HG02938 (cell line): ENCODE measurements at regions not wholly inside any gene's neighbourhood (a gene's known extent, or its start where the extent isn't known, plus 50 kb on each side); places are given as distances from the start of the nearest gene placed in this dataset.

Source experiments
- ATAC-seq: cut with Tn5 transposase; IDR thresholded peaks from one replicate; pipeline ENCODE4 v1.9.1; 2021; ENCODE audit warnings: mild to moderate bottlenecking, moderate library complexity; ENCODE audit not compliant: unreplicated experiment

DNA sequence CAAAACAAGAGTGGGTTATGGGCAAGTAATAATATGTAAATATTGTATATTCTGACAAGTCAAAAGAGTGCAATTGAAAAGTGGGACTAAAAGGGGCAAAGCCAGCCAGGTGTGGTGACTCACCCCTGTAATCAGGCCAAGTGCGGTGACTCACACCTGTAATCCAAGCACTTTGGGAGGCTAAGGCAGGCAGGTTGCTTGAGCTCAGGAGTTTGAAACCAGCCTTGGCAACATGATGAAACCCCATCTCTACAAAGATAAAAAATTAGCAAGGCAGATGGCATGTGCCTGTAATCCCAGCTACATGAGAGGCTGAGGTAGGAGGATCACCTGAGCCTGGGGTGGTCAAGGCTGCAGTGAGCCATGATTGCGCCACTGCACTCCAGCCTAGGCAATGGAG, 304.0 kb downstream of the HHIPL2 start:
- no peak for ATAC-seq

DNA sequence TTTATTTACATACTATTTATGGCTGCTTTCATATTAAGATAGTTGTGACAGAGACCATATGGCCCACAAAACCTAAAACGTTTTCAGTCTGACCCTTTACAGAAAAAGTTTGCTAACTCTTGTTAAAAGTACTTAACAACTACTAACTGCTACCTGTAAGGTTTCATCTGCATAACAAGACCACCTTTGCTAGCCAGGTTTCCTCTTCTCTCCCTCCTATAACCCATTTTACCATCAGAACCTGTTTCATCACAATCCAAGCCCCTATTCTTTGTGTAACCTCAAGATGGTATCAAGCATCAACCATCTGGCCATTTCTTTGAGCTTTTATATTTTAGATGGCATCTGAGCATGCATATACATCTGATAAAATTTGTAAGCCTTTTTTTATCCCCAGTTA, 305.4 kb downstream of the HHIPL2 start:
- no peak for ATAC-seq

DNA sequence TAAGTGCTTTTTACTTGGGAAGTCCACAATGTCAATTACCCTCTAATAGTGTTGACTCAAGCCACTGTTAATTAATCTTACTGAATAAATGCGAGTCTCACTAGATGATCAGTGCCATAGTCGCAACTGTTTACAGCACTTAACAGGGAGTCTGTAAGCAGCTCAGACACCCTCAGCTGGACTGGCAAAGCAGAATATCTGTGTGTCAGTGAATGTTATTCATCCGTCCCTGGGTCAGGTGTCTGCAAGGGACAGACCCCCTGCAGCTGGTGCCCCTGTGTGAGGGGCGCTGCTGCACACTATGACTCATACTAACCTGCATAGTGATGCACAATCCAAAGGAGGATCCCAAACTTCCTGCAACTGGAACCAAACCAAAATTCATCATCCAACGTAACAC, 306.5 kb downstream of the HHIPL2 start:
- ATAC-seq = no peak

DNA sequence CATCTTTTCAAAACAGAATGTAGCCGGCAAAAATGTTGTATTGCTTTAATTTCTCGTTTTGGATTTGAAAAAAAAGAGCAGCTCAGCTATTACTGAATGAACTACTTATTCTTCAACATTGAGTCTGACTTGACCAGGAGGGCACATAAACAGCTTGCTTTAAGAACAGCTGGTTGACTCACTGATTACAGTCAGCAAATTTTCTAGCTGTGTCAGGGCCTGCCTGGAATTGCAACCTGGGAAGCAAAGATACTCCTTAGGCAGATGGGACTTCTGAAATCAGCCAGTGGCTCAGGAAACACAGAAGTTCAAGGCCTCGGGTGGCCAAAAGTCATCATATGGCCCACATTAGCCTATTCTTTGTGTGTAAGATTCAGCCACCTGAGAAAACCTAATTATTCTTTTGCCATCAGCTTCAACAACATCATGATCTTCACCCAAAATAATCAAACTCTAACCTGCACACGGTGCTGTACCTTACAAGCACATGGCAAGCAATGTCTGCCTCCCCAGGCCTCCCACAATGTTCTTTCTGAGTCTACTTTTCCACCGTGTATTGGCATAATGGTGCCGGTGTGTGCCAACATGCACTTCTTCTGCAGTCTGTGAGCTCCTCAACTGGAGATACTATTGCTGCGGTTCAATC, 307.2 kb downstream of the HHIPL2 start:
- no peak for ATAC-seq

DNA sequence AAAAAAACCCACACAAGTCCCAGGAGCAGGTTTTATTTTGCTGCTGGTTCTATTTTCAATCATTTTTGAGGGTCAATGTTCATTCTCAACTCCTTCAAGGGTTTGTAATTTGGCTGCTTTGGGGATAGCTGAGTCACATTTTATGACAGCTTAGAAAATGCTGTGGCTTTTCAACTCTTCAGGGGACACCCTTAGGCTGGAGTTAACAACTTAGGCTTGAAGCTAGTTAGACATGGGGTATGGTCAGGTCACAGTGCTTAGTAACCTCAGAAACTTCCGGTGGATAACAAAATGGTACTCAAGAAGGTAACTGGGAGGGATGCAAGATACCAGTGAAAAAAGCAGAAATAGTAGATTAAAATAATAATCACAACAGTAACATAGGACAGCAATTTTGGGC, 308.8 kb downstream of the HHIPL2 start:
- no peak for ATAC-seq

DNA sequence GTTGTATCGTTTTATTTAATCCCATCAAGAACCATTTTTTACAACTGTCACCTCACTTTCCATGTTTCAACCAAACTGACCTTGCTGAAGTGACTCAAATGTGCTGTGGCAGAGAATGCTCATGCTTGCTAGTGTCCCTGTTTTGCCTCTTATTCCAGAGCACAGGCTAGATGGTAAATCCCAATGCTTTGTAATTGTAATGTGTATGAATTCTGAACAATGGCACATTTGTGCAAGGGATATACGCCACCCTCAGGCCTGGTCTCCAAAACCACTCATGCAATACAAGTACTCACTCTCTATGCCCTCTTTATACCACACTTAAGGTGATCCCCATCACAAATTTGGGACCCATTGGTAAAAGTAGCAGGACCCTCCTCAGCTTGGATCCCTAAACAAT, 313.6 kb downstream of the HHIPL2 start:
- ATAC-seq = no peak

DNA sequence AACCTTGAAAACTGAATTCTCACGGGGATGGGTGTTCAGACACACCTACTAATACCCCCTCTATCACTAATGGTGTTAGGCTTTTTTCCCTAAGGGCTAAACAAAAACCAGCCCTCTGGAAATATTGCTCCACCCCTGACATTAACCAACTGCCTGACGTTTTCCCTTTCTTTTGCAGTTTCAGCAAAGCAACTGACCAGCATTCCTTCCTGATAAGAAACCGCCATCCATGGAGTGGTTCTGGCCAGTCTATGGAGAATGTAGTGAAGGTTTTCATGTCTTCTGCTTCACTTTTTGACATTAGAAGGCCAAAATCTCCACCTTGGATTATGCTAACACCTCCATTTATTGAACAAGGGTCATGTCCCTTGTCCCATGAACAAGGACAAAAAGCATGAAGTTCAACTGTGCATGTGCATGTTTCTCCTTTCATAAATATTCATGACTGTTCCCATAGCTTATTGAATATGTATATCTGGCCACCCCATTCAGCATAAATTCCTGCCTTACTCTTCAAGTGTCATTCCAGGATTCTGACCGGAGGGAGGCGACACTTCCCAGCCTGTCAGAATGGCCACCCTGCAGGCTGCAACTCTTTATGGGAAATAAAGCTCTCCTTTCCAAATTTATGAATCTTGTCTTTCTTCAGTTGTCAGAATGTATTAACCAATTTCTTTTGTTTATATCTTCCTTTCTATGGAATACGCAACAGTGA, 314.3 kb downstream of the HHIPL2 start:
- ATAC-seq = no peak

DNA sequence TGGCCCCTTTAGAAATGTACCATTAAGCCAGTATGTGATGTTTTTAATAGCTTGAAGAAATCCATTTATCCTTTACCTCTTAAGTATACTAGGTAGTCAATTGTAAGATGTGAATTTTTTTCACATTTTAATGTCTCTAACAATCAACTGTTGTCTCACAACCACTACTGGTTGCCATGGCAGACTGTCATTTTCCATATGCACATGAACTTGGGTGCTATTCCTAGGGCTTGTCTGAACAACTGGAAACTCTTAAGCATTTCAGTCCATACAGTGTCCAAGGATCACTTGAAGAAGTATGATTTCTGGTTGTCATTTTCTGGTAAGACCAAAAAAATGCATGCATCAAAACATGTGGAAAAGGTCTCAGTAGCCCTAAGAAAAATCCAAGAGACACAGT, 315.1 kb downstream of the HHIPL2 start:
- ATAC-seq = no peak

DNA sequence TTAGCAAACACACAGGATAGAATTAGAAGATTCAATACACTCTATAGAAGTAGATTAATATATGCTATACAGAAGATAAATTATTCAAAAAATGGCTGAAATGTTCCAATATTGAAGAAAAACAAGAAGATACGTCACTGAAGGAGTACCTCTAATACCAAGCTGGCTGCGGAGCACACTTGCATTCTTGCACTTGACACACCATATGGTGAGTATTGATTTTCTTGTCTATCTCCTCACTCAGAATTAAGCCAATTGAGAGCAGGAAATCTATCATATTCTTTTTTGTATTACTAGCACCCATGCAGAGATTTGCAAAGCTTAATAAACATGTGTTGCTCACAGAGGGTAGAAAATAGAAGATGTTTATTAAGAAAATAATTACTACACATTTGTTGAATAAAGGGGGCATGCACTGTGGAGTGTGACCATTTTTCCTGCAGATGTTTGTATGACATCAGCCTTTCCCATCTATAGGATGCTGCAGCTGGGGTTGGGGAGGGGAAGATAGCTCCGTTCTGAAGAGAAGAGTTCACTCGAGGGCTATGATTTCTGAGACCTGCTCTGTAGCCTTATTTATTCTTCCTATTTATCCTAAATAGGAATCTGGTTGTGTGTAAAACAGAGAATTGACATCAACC, 318.1 kb downstream of the HHIPL2 start:
- ATAC-seq = no peak

DNA sequence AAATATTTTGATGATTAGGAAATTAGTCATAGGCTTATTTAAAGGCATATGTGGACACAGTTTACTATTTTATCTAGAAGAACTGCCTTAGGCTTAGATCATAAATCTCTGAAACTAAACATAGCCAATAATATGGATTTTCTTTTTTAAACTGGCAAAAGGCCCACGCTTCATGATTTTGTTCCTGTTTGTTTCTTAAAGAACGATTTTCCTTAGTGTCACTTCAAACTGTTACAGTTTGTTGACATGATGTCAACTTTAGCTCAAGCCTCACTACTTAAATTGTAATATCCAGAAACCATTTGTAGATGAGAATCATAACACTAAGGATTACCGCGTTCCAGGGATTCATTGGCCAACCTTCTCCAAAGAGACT, 322.6 kb downstream of the HHIPL2 start:
- no peak for ATAC-seq

DNA sequence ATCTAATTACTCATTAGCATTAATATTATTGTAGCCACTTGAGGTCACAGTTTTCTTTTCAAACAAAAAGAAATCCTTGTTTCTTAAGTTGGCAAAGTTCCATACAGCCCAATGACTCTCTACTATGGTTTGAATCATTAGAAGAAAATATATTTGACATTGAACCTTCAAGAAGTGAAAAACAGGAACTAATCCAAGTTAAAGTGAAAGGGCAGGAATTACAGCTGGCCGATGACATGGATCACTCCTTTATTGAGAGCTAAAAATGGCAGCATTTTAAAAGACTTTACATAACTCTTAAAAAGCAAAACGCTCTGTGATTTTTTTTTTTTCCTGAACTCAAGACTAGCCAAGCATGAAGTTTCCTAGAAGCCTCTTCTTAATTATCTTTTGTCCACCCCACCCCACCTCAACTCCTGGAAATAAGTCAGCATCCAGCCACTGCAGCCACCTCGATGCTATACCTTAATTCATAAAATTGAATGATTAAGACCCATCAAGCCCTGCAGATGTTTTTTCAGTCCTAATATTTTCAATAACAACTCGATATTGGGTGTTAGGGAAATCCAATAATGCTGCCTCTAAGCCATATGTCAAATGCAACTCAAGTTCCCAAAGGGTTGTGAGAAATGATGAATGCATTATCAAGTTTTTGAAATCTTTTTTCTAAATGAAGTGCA, 323.1 kb downstream of the HHIPL2 start:
- no peak for ATAC-seq

DNA sequence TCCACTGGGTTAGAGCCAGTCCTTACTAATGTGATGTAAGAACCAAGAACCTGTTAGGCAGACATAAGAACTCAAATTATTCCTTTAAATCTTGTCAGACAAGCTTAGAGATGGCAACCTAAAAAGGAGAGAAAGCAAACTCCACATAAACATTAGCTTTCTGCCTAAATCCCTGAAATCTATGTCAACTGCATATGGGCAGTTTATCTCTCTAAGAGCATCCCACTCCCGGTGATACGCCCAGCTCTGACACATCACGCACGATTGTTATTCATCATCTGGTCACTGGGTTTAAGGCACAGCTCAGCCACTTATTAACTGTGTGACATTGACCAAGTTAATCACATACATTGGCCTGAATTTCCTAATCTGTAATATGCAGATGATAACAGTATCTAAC, 323.7 kb downstream of the HHIPL2 start:
- no peak for ATAC-seq

DNA sequence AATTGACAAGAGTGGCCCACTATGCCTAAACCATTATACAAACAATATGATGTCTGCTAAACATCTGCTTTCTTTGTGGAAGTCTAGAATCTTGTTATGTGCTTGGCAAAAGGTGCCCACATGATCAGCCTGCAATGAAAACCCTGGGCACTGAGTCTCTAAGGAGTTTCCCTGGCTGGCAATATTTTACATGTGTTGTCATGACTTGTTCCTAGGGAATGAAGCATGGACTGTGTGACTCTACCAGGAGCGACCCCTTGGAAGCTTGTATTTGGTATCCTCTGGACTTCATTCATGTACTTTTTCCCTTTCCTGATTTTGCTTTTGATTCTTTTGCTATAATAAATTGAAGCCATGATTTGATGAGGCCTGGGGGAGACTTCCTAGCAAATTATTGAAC, 324.9 kb downstream of the HHIPL2 start:
- ATAC-seq = no peak

DNA sequence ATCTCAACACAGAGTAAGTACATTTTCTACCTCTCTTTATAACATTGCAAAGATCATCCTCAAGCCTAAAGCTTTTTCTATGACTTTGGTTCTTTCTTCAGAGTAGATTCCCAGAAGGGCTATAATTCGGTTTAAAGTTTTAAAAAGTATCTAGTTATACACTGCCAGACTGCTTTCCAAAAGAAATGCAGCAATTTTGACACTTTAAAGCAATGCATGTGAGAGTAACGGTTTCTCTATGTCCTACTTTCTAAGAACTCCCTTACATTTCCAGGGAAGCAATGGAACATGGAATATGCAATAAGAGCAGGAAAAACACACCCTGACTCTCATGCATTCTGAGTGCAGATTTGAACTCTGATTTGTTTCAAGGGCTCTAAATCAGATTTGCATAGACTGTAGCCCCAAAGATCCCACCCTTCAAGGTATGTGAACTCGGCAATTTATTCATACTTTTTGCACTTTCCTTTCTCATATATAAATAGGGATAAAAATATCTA, 331.6 kb downstream of the HHIPL2 start:
- ATAC-seq = no peak

DNA sequence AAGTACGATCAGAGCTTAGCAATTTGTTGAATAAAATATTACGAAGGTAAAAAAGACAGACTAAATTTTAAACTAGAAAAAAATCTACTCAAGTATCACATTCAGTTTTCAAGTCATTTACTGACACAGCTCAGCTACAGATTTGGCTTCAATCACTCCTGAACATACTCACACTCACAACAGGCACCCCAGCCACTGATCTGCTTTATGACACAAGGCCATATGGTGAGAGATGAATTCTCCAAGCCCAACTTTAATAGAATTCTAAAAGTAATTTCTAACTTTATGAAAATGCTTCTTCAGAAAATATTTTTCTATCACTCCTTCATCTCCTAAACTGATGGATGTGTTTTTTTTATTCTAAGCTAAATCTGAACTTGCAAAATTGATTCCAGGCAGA, 337.1 kb downstream of the HHIPL2 start:
- no peak for ATAC-seq

DNA sequence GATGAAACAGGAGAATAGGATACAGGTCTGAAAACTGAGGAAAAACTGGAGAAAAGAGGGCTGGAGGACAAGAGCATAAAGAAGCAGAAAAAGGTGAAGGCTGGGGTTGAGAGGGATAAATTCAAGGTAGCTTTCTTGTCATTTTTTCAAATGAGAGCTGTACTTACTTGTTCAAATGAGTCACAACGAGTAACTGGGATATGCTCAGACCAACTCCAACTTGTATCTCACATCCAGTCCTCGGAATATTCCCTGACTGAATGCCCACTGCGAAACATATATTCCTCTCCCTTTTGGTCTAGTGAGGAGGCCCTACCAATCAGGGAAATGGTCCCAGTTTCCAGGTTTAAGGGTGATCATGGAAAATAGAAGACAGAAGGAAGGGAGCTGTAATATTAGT, 343.4 kb downstream of the HHIPL2 start:
- no peak for ATAC-seq

DNA sequence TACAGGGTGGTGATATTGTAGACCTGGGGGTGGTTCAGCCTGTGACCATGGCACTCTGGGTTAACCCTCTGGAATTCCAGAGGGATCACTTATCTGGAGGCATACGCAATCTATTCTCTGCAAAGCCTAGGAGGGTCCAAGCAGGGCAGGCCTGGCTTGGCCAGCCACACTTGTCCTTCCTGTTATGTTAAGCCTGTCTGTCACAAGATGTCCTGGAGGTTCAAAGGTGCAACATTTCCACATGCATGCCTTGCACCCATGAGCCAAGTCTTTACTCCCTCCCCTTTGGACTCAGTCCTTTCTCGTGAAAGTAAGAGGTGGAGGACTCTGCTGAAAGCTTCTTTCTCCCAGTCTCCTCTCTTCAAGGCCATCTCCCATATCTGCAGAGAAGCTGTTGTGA, 345.1 kb downstream of the HHIPL2 start:
- ATAC-seq = no peak

DNA sequence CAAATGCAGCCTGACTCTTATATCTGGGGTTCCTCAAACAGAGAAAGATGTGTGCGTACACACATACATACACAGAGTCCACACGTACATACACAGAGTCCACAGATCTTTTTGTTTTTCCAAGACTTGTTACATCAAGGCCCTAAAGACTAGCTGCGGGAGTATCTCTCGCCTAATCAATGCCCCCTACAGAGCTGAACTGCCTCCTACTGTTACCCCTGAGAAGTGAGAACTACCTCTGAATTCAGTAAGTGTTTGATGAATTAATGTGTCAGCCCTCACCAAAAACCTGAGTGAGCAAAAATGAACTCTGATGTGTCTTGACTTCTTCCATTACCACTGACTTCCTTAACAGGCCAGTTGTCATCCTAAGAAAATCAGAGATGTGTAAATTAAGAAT, 351.2 kb downstream of the HHIPL2 start:
- ATAC-seq = no peak

DNA sequence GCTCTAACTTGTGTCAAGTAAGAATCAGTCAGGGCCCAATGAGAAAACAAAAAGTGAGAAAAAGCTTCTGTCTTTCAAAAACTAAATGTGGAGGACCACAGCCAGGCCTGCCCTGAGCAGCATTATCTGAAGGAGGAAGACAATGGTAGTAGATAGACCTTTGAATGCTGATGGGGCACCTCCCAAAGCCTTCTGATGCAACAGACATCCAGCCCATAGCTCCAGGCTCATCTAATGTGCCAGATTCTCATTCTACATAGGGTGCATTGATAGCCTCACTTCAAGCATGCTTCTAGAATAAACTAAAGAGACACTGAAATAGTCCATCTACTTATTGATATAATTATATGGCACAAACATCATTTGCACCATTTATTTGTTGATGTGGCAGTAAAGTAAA, 351.6 kb downstream of the HHIPL2 start:
- ATAC-seq = no peak

DNA sequence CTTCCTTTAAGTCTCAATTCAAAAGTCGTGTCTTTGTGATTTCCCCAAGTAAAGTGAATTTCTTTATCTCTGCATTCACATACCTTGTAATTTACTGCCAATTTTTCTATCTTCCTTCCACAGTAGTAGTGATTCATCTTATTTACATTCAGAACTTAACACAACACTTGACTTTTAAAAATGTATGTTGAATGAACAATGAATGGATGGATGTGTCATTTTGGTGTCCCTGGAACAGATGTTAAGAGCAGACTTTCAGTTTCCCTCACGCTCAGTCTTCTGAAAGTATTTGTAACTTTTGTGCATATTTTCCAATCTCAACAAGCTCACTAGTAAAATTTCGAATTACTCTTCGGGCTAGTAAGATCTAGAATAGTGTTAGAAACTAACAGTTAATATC, 352.0 kb downstream of the HHIPL2 start:
- no peak for ATAC-seq

DNA sequence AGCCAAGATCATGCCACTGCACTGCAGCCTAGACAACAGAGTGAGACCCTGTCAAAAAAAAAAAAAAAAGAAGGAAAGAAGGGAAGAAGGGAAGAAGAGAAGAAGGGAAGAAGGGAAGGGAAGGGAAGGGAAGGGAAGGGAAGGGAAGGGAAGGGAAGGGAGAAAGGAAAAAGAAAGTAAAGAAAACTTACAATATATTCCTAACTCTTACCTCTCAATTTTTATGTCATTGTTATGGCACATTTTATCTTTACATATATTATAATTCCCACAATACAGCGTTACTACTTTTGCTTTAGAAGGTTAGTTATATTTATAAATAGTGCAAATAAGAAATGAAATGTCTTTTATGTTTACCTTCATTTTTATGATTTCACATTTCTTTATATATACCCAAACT, 358.7 kb downstream of the HHIPL2 start:
- ATAC-seq = no peak
